Epithelial cell of esophagus (primary cell): ENCODE measurements at regions not wholly inside any gene's neighbourhood (a gene's known extent, or its start where the extent isn't known, plus 50 kb on each side); places are given as distances from the start of the nearest gene placed in this dataset.

ENCODE experiments used
- DNase-seq: peaks from one replicate; pipeline ENCODE4 v3.0.0; 2010; ENCODE audit warnings: low read depth
- H3K4me3 ChIP-seq: 2 replicates; pipeline ENCODE4 v1.5.1; 2011; ENCODE audit warnings: mild to moderate bottlenecking, low read length, control low read depth
- TF ChIP-seq, protein P1 (sequence below): IDR thresholded peaks from 2 replicates; pipeline ENCODE4 v1.5.1; 2011; ENCODE audit warnings: low read depth, mild to moderate bottlenecking, low read length, control low read depth, inconsistent platforms; ENCODE audit not compliant: insufficient read depth; ENCODE audit errors: missing control alignments

DNA sequence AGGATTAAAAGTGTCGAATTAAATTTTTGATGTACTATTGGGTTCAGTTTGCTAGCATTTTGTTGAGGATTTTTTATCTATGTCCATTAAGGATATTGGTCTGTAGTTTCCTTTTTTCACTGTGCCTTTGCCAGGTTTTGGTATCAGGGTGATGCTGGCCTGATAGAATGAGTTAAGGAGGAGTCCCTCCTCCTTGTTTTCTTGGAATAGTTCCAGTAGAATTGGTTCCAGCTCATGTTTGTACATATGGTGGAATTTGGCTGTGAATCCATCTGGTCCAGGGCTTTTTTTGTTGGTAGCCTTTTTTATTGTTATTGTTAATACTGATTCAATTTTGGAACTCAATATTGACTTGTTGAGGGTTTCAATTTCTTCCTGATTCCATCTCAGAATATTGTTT is 141.8 kb downstream of the SIM1 start:
- TF ChIP-seq, protein P1, sequence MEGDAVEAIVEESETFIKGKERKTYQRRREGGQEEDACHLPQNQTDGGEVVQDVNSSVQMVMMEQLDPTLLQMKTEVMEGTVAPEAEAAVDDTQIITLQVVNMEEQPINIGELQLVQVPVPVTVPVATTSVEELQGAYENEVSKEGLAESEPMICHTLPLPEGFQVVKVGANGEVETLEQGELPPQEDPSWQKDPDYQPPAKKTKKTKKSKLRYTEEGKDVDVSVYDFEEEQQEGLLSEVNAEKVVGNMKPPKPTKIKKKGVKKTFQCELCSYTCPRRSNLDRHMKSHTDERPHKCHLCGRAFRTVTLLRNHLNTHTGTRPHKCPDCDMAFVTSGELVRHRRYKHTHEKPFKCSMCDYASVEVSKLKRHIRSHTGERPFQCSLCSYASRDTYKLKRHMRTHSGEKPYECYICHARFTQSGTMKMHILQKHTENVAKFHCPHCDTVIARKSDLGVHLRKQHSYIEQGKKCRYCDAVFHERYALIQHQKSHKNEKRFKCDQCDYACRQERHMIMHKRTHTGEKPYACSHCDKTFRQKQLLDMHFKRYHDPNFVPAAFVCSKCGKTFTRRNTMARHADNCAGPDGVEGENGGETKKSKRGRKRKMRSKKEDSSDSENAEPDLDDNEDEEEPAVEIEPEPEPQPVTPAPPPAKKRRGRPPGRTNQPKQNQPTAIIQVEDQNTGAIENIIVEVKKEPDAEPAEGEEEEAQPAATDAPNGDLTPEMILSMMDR = no peak
- no peak overlapping the region for H3K4me3 ChIP-seq
- no peak for DNase-seq

DNA sequence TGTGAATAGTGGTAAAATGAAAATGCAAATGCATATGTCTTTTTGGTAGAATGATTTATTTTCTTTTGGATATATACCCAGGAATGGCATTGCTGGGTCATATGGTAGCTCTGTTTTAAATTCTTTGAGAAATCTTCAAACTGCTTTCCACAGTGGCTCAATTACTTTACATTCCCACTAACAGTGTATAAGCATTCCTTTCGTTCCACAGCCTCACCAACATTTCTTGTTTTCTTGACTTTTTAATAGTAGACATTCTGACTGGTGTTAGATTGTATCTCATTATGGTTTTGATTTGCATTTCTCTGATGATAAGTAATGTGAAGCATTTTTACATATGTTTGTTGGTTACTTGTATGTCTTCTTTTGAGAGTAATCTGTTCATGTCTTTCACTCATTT is 144.0 kb downstream of the SIM1 start:
- TF ChIP-seq, protein P1 = no peak
- no peak overlapping the region for H3K4me3 ChIP-seq
- no peak for DNase-seq

DNA sequence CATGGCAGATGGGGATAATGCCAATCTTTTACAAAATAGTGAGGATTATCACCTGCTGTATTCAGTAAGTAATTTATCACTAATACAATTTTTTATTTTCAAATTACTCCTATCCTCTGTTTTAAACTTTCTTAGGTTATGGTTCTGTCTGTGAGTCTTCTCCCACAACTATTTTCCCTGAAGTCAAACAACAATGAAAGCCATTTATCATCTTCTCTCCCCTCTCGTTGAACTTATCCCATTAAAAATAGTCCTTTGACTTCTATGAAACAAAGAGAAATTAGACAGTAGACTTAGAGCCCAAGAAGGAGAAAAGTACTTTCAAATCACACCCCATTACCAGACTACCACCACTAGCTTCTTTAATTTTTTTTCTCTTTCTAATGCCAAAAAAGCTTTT is 147.7 kb downstream of the SIM1 start:
- TF ChIP-seq, protein P1 = no peak
- DNase-seq = no peak
- no peak overlapping the region for H3K4me3 ChIP-seq

DNA sequence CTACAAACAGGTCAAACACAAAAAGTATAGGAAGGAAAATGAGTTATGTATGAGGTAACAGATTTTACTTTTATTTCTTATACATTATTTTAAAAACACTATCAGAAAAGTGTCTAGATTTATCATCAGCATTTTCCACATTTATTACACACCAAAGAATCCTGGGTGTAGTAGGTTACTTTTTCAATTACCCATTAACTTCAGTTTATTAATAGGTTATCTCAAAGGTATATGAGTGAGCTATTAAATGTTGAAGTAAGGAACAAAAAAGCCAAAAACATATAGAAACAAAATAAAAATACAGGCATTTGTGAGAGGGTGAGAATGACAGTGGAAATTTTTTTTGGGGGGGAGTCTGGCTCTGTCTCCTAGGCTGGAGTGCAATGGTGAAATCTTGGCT is 150.5 kb downstream of the SIM1 start:
- DNase-seq = no peak
- H3K4me3 ChIP-seq = no peak overlapping the region
- TF ChIP-seq, protein P1 = no peak

DNA sequence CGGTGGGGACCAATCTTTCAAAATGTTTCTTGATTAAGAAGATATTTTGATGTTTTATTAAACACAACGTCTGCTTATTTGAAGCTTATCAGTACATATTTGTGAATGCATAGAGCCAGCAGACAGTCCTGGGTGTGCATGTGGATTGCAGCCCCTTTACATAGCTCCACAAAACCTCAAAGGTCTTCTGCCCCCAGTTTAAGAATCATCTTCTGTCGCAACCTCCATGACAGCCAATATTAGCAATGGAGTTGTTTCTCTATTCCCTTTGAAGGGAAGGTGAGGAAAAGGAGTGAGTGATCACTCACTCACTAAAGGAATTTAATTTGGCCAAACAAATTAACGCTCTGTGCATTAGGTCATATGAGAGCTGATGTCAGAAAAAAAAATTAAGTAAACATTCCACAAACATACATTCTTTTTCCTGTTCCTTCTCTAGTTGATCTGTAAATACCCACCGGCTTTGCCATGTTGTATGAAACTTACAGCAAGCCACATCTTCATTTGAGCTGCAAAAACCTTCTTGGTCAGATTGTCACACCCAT is 152.9 kb downstream of the SIM1 start:
- peak; percentile 48 for DNase-seq
- H3K4me3 ChIP-seq = no peak overlapping the region

DNA sequence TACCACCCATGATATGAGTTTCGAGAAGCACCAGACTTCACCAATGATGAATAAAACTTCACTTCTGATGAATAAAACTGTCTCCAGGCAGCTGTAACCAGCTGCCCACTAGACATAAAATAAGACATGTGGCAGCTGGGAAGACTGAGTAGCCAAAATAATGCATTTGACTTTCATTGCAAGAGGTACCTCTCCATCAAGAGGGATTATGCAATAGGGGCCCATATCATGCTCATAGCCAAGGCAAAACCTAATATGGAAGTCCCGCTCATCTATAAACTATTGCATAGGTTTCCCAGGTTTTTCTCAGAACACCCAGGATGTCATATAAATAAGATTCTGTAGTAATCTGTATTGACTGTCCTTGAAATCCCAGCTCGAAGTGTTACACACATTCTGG is 155.5 kb downstream of the SIM1 start:
- no peak overlapping the region for H3K4me3 ChIP-seq
- TF ChIP-seq, protein P1 = no peak
- DNase-seq = no peak

More for the DNA sequence above, 152.9 kb downstream of the SIM1 start:
- TF ChIP-seq, protein P1 = no peak

DNA sequence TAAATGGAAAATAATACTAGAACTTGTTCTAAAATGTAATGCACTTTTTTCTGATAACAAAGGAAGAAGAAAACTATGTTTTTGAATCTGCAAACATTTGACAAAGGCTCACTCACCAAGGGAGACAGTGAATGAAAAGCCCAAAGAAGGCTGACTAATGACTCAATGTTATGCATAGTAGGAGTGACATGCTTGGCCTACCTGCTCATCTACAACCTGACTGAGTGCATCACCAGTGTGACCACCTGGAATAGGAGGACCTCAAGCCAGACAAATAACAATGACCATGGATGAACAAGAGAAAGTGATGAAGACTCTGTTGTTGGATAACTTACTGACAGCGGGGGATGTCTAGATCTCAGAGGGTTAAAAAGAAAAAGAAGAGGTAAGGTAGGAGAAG is 157.2 kb downstream of the SIM1 start:
- DNase-seq = peak; percentile 39

More for the DNA sequence above, 157.2 kb downstream of the SIM1 start:
- TF ChIP-seq, protein P1 = no peak
- no peak overlapping the region for H3K4me3 ChIP-seq
